GM06990 (cell line): ENCODE measurements at regions not wholly inside any gene's neighbourhood (a gene's known extent, or its start where the extent isn't known, plus 50 kb on each side); places are given as distances from the start of the nearest gene placed in this dataset.

Experiments used
- DNase-seq: peaks from one replicate; pipeline ENCODE4 v3.0.0-alpha.2; 2011; ENCODE audit not compliant: insufficient read length; ENCODE audit errors: extremely low read depth
- H3K27me3 ChIP-seq: replicated peaks from 2 replicates; pipeline ENCODE4 v1.6.0; 2011; ENCODE audit warnings: low read length; ENCODE audit not compliant: control insufficient read depth, insufficient read depth
- H3K36me3 ChIP-seq: 2 replicates; pipeline ENCODE4 v1.5.1; 2011; ENCODE audit warnings: low read length; ENCODE audit not compliant: control insufficient read depth, insufficient read depth
- H3K4me3 ChIP-seq: replicated peaks from 2 replicates; pipeline ENCODE4 v1.5.1; 2011; ENCODE audit warnings: low read depth, mild to moderate bottlenecking, control low read depth, low read length
- CTCF ChIP-seq: IDR thresholded peaks from 2 replicates; pipeline ENCODE4 v1.5.1; 2011; ENCODE audit warnings: low read length, control low read depth, mild to moderate bottlenecking, inconsistent platforms; ENCODE audit not compliant: insufficient read depth, poor library complexity, severe bottlenecking

GRCh38 chr5:120848883-120849282 lies 384.8 kb downstream of the PRR16 start:
- no peak overlapping the region for H3K4me3 ChIP-seq
- no peak for DNase-seq
- H3K27me3 ChIP-seq: no peaks in the 10 kb centered on the region
- TF ChIP-seq CTCF: no peak
- no peaks in the 10 kb centered on the region for H3K36me3 ChIP-seq

GRCh38 chr5:120852222-120852860 lies 388.2 kb downstream of the PRR16 start:
- no peak overlapping the region for H3K4me3 ChIP-seq
- no peak for DNase-seq
- no peak for TF ChIP-seq CTCF
- H3K27me3 ChIP-seq: no peaks in the 10 kb centered on the region
- no peaks in the 10 kb centered on the region for H3K36me3 ChIP-seq

- no peak overlapping the region for H3K4me3 ChIP-seq
Observed at GRCh38 chr5:120866997-120867396, 402.9 kb downstream of the PRR16 start.

GRCh38 chr5:120869831-120870230 lies 405.7 kb downstream of the PRR16 start:
- no peak overlapping the region for H3K4me3 ChIP-seq
- H3K27me3 ChIP-seq: no peaks in the 10 kb centered on the region
- no peak for TF ChIP-seq CTCF
- no peaks in the 10 kb centered on the region for H3K36me3 ChIP-seq
- no peak for DNase-seq

More at GRCh38 chr5:120866997-120867396, 402.9 kb downstream of the PRR16 start:
- no peak for DNase-seq
- H3K27me3 ChIP-seq: no peaks in the 10 kb centered on the region
- TF ChIP-seq CTCF: no peak
- H3K36me3 ChIP-seq: no peaks in the 10 kb centered on the region

- H3K36me3 ChIP-seq: no peaks in the 10 kb centered on the region
- H3K4me3 ChIP-seq: no peak overlapping the region
- no peaks in the 10 kb centered on the region for H3K27me3 ChIP-seq
- TF ChIP-seq CTCF: no peak
- no peak for DNase-seq
Observed at GRCh38 chr5:120872297-120872696, 408.2 kb downstream of the PRR16 start.

GRCh38 chr5:120873083-120873482 lies 409.0 kb downstream of the PRR16 start:
- no peak for TF ChIP-seq CTCF
- no peaks in the 10 kb centered on the region for H3K27me3 ChIP-seq
- no peaks in the 10 kb centered on the region for H3K36me3 ChIP-seq
- no peak overlapping the region for H3K4me3 ChIP-seq
- no peak for DNase-seq
